NCI-H446 treated with DMSO at 0.1 percent for 48 hours (cell line): ENCODE measurements at regions not wholly inside any gene's neighbourhood (a gene's known extent, or its start where the extent isn't known, plus 50 kb on each side); places are given as distances from the start of the nearest gene placed in this dataset.
A peak's percentile ranks its signal among the peaks of the same experiment; 100 is the strongest.

ENCODE experiments used
- DNase-seq: peaks from one replicate; lab custom pipeline; 2025; lab: John Stamatoyannopoulos, UW

- DNase-seq: no peak
These were observed 212.2 kb upstream of the ATP2B1 start for GRCh38 chr12:89920866-89921265.

DNA sequence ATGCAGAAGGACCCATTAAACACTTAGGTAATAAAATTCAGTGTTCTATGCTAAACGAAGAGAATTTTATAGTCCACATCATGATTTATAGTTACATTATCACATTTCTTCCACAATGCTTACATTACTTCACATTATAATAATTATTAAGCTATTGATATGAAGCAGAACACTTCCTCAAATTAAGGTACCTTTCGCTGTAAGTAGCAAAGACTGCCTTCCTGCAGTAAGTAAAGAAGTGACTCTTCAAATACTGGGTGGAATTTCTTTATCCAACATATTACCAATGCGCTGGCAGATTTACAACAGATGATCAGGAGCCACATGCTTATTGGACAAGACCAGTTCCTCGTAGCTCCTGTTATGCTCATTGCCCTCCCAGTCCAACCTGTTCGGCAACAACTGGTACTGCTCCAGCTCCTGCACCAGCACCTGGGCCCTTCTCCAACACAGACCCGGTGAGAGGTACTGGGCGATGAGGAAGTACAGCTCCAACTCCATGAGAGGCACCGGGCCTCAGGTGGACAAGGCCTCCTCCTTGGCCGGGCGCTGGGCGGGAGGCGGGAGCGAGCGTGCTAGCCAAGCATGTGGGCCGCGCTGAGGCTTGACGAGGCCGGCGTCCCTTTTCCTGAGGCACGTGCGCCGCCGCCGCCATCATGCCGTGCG is 210.7 kb upstream of the ATP2B1 start:
- DNase-seq: no peak

DNA sequence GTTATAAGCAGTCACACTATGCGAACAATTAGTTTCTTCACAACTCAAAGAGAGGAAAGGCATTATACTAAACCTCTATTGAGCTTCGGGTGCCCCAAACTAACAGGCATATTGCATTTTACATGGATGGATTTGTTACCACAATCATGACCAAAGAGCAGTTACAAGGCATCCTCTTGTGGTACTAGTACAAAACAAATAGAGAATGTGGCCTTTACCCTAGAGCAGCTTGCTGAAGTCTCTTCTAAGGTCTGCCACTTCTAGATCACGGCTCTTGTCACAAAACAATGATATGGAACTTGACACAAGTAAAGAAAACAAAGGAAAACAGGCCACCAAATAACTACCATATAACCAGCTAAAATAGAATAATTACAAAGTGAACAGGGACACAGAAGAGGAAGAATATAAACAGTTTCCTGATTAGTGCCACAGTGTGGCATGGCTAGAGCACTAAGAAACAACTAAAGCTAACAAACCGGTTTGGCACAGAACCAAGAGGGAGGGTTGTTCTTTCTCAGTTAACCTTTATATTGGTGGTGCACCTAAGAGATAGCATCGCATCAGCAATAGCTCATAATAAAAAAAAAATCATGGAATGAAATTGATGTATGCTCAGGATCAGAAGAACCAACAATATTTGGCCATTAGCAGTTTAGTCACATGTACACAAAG is 209.7 kb upstream of the ATP2B1 start:
- no peak for DNase-seq

DNA sequence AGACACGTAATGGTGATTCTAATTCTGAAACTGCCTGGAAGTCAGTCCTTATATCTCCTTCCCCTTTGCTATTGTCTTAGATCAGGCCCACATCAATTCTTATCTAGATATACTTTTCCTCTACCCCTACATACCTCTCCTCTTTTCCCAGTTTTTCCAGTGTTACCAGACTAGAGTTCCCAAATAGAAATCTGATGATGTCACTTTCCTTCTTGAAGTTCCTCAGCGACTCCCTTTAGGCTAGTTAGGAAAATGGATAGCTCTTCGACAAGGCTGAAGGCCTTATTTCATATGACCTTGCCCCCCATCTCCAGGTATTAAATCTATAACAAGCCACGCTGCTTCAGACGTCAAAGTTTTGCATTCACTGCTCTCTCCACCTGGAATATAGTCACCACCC is 201.1 kb upstream of the ATP2B1 start:
- DNase-seq: no peak

DNA sequence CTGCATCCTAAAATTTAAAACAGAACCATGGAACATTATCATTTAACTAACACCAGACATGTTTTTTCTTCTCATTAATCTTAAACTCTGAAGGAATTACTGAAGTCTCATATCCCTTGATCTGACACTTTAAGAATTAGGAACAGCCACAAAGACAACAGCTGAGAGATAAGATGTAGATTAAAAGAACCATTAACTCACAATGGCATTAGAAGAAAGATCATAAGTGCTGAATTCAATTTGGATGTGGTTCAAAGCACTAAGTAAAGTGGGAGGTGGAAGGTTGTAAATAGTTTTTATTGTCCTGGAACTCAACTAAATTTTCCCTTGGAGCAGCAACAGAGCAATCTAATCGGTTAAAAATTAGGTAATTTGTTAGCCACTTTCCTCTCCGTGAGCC is 199.0 kb upstream of the ATP2B1 start:
- no peak for DNase-seq

DNA sequence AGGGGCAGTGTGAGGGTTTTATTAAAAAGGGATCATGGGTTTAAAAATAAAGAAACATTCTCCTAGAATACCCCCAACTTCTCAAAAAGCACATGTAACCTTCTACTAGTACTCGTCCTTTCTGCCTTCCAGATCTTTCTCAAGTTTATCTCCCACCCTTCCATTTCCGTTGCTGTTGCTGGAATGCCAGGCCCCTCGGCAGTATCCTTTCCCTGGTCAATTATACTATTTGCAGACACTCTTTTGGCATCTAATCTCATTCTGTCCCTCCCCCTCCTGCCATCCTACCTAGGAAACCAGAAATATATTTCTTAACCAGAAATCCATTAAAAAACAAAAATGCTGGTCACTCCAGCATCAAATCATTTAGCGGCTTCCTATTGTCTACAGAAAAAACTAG is 198.2 kb upstream of the ATP2B1 start:
- DNase-seq: no peak

- no peak for DNase-seq
These were observed 197.5 kb upstream of the ATP2B1 start for GRCh38 chr12:89906178-89906577.

DNA sequence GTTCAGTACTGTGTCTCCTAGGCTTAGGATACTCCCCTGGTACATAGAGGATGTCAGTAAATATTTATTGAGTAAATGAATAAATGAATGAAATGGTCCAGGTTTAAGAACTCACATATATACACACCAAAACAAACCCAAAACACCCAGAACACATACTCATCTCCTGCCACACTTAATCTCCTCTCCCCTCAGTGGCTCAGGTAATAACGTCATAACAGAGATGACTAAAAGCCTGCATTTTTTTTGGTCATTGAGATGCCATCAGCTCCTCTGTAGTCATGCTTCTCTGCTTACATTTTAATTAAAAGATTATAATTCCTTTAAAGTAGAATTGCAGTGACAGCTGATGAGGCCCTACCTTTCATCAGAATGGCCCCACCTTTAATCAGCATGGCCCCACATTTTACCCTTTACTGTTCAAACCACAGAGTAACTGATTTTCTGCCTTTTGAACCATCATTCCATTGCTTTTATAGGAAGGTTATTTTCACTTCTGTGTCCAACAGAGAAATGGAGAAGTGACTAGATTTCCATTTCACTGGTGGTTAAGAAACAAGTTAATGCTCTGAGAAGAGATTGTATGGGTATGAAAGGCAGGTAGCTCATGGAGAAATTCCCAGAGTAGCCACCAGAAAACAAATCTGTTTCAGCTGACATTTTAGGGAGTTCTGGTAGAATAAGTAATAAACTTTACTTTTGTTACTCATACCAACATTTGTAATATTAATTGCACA is 193.4 kb upstream of the ATP2B1 start:
- DNase-seq: no peak

DNA sequence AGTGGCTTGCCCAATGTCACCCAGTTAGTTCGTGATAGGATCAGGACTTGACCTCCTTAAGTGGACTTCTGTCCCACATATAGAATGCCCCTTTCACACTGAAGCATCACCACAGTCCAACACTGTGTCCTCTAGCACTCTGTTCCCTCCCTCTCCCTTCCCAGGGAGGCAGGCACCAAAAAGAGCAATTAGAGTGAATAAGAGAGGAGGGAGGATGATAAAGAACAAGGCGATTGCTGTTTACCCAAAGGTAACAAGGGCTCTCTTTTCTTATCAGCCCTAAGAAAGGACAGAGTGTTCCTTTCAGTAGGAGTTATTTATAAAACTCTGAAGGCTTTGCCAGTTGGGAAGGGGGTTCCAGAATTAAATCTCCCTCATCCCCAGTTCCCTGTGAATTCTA is 192.7 kb upstream of the ATP2B1 start:
- no peak for DNase-seq

- no peak for DNase-seq
These were observed 191.0 kb upstream of the ATP2B1 start for GRCh38 chr12:89899651-89900050.

- no peak for DNase-seq
These were observed 187.0 kb upstream of the ATP2B1 start for GRCh38 chr12:89895591-89895990.

GRCh38 chr12:89895101-89895500 is 186.5 kb upstream of the ATP2B1 start:
- no peak for DNase-seq

- DNase-seq: no peak
These were observed 185.5 kb upstream of the ATP2B1 start for GRCh38 chr12:89893972-89894706.

DNA sequence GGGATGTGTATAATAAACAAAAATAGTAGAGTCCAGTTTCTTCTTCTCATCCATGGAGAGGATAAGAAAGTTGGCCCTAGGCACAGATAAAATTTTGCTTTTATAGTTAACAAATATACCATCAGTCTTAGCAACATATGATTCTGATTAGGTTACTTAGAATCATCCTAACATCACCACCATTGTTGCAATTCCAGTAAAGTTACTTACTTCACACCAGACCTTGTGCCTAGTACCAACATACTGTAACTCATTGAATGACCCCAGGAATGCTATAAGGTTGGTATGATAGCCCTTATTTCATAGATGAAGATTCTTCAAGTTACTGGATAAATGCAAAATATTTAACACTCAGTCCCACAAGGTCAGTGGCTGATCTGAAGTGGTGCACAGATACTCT is 183.8 kb upstream of the ATP2B1 start:
- DNase-seq: no peak

- DNase-seq: no peak
These were observed 183.3 kb upstream of the ATP2B1 start for GRCh38 chr12:89891933-89892332.

DNA sequence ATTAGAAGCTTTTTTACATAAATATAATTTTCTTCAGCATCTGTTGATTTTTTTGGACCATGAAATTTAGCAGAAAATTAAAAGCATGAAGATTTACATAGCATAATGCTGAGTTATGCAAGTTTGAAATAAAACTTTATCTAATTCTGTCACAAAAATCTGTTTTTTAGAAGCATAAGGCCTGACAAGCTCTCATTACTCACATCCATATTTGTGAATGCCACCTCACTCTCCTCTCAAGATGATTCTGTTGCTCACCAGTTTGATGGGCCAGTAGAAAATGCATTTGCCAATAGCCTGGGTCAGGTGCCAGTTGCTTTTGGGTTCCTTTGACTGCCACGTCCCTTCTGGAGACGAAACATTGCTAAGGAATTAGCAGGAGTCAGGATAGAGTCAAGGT is 181.5 kb upstream of the ATP2B1 start:
- DNase-seq: no peak

DNA sequence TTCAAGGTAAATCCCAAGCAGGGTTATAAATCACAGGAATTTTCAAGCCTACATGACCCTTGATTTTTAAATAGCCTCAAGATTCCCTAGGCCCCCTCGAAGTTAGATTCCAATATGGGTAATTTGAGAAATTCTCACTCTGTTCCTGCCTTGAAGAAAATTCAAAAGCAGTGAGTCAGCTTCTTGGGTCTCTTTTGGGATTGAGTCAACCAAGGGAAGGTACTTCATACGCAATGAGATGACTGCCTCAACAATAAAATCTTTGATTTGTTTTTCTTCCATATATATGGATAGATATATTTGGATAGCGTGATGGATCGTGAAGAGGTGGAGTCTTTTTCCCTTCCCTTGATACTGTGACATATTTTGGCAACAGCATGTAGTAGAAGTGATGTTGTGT is 180.4 kb upstream of the ATP2B1 start:
- DNase-seq: no peak

DNA sequence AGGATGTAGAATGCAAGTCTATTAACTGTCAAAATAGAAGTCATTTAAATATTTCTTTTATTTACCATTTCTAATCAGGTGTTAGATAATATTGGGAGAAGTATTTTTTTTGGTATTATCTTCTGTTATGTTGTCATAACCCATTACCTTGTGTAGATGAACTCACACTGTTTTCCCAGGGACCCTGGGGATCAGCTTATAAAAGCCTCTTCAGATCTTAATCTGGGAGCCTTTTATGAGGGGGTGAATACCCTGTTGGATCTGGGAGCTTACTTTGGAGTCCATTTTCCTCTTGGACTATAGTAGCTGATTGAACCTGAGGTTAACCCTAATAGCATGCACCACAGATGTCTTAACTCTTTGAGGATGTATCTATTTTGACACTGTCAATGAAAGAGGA is 176.3 kb upstream of the ATP2B1 start:
- DNase-seq: no peak

DNA sequence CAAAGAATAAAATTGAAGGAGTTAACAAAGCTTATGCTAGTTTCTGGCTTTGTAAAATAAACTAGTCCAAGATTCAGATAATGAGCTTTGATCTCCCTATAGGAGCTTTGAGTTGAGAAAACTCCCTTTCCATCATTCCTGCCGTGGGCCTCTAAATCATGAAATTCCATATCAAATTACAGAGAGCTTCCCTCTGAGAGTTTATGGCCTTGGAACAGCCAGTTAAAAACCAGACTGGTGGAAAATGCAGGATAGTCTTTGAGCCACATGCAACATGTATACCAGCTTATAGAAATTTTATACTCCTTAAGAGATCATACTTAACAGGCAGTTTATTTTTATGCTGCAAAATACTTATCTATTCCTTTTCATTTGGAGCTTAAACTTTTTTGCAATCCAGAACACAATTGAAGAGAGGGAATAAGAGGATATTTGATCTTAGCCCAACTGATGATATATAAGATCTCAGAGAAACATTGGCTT is 175.8 kb upstream of the ATP2B1 start:
- DNase-seq: no peak

DNA sequence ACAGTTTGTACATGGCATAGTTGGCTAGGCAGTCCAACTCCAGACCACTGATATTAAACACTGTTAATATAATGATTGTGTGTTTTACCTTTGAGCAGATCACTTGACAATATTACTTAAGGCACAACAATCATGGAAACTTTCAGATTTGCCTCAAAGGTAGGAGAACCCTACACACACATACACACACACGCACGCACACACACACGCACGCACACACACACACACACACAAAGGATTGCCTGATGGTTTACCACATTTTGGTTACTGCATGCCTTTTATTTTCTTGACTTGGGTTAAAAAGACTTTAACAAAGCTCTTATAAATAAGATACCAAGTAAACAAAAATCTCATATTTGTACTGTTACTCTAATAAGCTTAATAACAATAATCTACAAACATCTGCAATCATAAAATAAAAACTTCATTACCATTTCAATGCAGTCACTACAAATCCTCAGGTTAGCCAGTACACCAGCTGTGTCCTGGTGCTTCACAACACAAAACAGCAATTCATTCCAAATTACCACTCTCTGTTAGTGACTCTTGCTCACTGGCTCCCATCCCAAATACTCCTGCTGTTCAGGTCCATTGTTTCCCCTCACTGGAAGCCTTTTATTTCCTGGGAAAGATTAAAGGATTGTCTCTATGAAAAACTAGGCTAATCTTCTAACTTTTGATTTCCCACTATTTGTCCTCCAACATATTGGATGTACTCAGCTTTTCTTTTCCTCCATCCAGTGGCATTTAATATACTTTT is 175.2 kb upstream of the ATP2B1 start:
- DNase-seq: peak; percentile 63

DNA sequence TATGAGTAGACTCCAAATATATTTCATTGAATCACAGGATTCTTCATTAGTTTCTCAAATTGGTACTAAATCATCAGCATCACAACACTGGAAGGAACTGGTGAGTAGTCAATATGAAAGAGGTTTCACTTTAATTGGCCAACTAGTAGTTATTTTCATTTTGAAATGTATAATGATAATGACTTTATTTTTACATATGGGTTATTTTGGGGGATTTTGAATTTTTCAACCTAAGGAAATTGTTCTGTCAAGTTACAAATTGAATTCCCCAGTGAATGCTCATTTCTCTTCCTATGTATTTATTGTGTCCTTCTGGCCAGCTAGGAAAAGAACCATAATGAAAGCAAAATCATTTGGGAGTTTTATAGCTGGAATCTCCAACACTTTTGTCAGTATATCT is 174.2 kb upstream of the ATP2B1 start:
- DNase-seq: no peak

DNA sequence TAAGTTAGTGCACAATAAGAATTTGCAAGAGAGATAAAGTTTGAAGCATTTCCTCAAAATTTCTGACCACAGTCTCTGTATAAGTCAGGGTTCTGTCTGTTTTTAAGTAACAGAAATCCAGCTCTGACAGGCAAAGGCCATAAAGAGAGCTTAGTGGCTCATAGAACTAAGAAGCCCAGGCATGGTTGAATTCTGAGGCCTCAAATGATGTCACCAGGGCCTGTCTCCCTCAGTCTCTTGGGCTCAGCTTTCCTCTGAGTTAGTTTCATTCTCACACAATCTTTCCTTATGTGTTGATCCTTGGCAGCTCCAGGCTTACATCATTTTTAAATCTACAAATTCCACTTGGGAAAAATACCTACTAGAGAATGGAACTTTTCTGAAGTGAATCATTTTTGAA is 173.4 kb upstream of the ATP2B1 start:
- no peak for DNase-seq
